Heart left ventricle (tissue), 16 donors: ENCODE measurements at regions not wholly inside any gene's neighbourhood (a gene's known extent, or its start where the extent isn't known, plus 50 kb on each side); places are given as distances from the start of the nearest gene placed in this dataset.

Experiments used
- ATAC-seq, 4 donors: fragments of 200-7000 bp; cut with Tn5 transposase; one replicate each; pipeline ENCODE4 v1.9.1; 2020 to 2022; ENCODE audit warnings: moderate library complexity in 4 of 4, mild to moderate bottlenecking in 3 of 4, moderate number of reproducible peaks in 1 of 4
- DNase-seq, 5 donors: peaks; one replicate each; pipeline ENCODE4 v3.0.0-alpha.2; 2020
- H3K27ac ChIP-seq, 12 donors: fragments of 200-600 bp; sonication (generic) in 4 of 12; one replicate each; pipeline versions ENCODE4 v1.5.0 to v1.8.0; 2016 to 2022; ENCODE audit warnings: mild to moderate bottlenecking in 2 of 12
- H3K27me3 ChIP-seq, 9 donors: fragments of 200-600 bp; sonication (generic) in 2 of 9; one replicate each; pipeline versions ENCODE4 v1.5.1 to v1.8.0; 2016 to 2022; ENCODE audit warnings: mild to moderate bottlenecking in 3 of 9
- H3K36me3 ChIP-seq, 9 donors: fragments of 200-600 bp; sonication (generic) in 2 of 9; one replicate each; pipeline versions ENCODE4 v1.5.0 to v1.8.0; 2018 to 2022; ENCODE audit warnings: mild to moderate bottlenecking in 2 of 9
- H3K4me1 ChIP-seq, 12 donors: fragments of 200-600 bp; sonication (generic) in 4 of 12; one replicate each; pipeline versions ENCODE4 v1.5.0 to v1.8.0; 2016 to 2022; ENCODE audit warnings: mild to moderate bottlenecking in 3 of 12
- H3K4me3 ChIP-seq, 12 donors: fragments of 200-600 bp; sonication (generic) in 4 of 12; one replicate each; pipeline versions ENCODE4 v1.5.0 to v1.8.0; 2017 to 2022; ENCODE audit warnings: mild to moderate bottlenecking in 9 of 12, moderate library complexity in 4 of 12
- H3K9me3 ChIP-seq, 12 donors: fragments of 200-600 bp; sonication (generic) in 4 of 12; one replicate each; pipeline versions ENCODE4 v1.5.0 to v1.8.0; 2016 to 2022; ENCODE audit warnings: mild to moderate bottlenecking in 1 of 12
- CTCF ChIP-seq, 12 donors: fragments of 200-600 bp; sonication (generic) in 4 of 12; IDR thresholded peaks; one replicate each; pipeline versions ENCODE4 v1.5.0 to v1.8.0; 2018 to 2022; ENCODE audit warnings: antibody characterized with exemption in 12 of 12, mild to moderate bottlenecking in 5 of 12
- POLR2A ChIP-seq, 2 donors: fragments of 450-650 bp; IDR thresholded peaks; one replicate each; pipeline ENCODE4 v1.6.1; 2017; ENCODE audit warnings: antibody characterized with exemption in 2 of 2, mild to moderate bottlenecking in 2 of 2, moderate library complexity in 2 of 2
- WGBS, 4 donors: extraction: QIAGEN DNeasy Blood & Tissue Kit in 2 of 4; methylation state at CpG; one replicate each; pipeline versions ENCODE4 v1.1.5 to v1.1.7; 2013 to 2018; 5-methylcytosine and 5-hydroxymethylcytosine counted together
- intact Hi-C, 10 donors: fragments of 100-400 bp; cut with DNase I; formaldehyde crosslinking; loops; one replicate each; pipeline versions ENCODE4 v1.11.1 to v1.14.2; 2022
- donor health status: ischemic (EF 13 %, LVEDD 7.1; RV severe dilation, severe dysfunction).
- donor health status: healthy with polysubstance abuse.
- donor health status: DM: no; HTN: yes; CAD: no.
- donor health status: DM: no; HTN: no; CAD: no.
- donor health status: ischemic (EF 25% LVEDD 6.9; RV normal size, moderate dysfunction).
- donor health status: ischemic (EF 25% LVEDD 5.7; RV mildly dilated, moderate dysfunction).
- donor health status: healthy.
- donor health status: DM: yes; HTN: yes; CAD: no.
- donor health status: ischemic (EF 35%, LVEDD 5.7; RV mildly dilated, moderate dysfunction).
- donor health status: nonischemic (EF 11% LVEDD 7.7; RV severe dilation, severe dysfunction).
- donor health status: DM: yes; HTN: yes; CAD: no.
- donor health status: PGD.
- donor health status: ischemic (EF 29% LVEDD 5.4; RV normal size, mild dysfunction).
- donor health status: nonischemic (EF 23%, LVEDD 6.1; RV moderate dilation, normal function).

- H3K27ac ChIP-seq = no peak overlapping the region
- DNase-seq (no peak), ATAC-seq (no peak)
- H3K4me1 ChIP-seq = peaks cover 0 to 8% (median 0%) of the 10 kb centered on the region in 12 donors
- TF ChIP-seq CTCF (IDR thresholded peaks at IDR 0.05) = no peak
- no peak for TF ChIP-seq POLR2A (IDR thresholded peaks at IDR 0.05)
- H3K36me3 ChIP-seq = no peaks in the 10 kb centered on the region
- H3K27me3 ChIP-seq = peaks cover 0 to 11% (median 0%) of the 10 kb centered on the region in 9 donors
- intact Hi-C loops = no loop called here
- H3K9me3 ChIP-seq = peaks cover 0 to 5% (median 0%) of the 10 kb centered on the region in 12 donors
- H3K4me3 ChIP-seq = no peak overlapping the region
- 77 to 94% (median 88%) methylated on average over 1 of the region's 1 CpG for WGBS, 4 donors
Observed at GRCh38 chr3:43905157-43905556, 214.4 kb downstream of the ABHD5 start.

GRCh38 chr3:43906849-43907507 lies 216.2 kb downstream of the ABHD5 start:
- Histone ChIP-seq H3K4me1 (peaks cover 0 to 8% (median 0%) of the 10 kb centered on the region in 12 donors), H3K27ac (no peak overlapping the region), H3K4me3 (no peak overlapping the region), H3K36me3 (no peaks in the 10 kb centered on the region), H3K9me3 (no peaks in the 10 kb centered on the region), H3K27me3 (peaks cover 0 to 9% (median 0%) of the 10 kb centered on the region in 9 donors)
- no peak for ATAC-seq
- TF ChIP-seq POLR2A (IDR thresholded peaks at IDR 0.05) (no peak), CTCF (IDR thresholded peaks at IDR 0.05) (no peak)
- DNase-seq = no peak
- intact Hi-C loops = no loop called here
- WGBS, 4 donors = 53 to 70% (median 65%) methylated on average over 7 to 8 of the region's 8 CpGs

- ATAC-seq = no peak
- WGBS, 4 donors = 14 to 20% (median 18%) methylated on average over 1 of the region's 1 CpG
- Histone ChIP-seq H3K4me3 (no peak overlapping the region), H3K27me3 (peaks cover 0 to 4% (median 0%) of the 10 kb centered on the region in 9 donors), H3K9me3 (no peaks in the 10 kb centered on the region), H3K4me1 (peaks cover 0 to 8% (median 0%) of the 10 kb centered on the region in 12 donors), H3K36me3 (no peaks in the 10 kb centered on the region), H3K27ac (no peak overlapping the region)
- no peak for DNase-seq
- TF ChIP-seq CTCF (IDR thresholded peaks at IDR 0.05) (no peak), POLR2A (IDR thresholded peaks at IDR 0.05) (no peak)
- intact Hi-C loops = no loop called here
Observed at GRCh38 chr3:43907508-43907858, 216.7 kb downstream of the ABHD5 start.

GRCh38 chr3:43908456-43908855 lies 217.7 kb downstream of the ABHD5 start:
- intact Hi-C loops = no loop called here
- Histone ChIP-seq H3K27me3 (peaks cover 0 to 4% (median 0%) of the 10 kb centered on the region in 9 donors), H3K27ac (no peak overlapping the region), H3K36me3 (no peaks in the 10 kb centered on the region), H3K4me3 (no peak overlapping the region), H3K4me1 (peaks cover 0 to 8% (median 0%) of the 10 kb centered on the region in 12 donors), H3K9me3 (no peaks in the 10 kb centered on the region)
- WGBS, 4 donors = 86 to 100% (median 91%) methylated on average over 2 to 5 of the region's 5 CpGs
- no peak for DNase-seq
- ATAC-seq = no peak
- no peak for TF ChIP-seq POLR2A (IDR thresholded peaks at IDR 0.05)
- no peak for TF ChIP-seq CTCF (IDR thresholded peaks at IDR 0.05)
